T-helper 2 cell (primary cell): ENCODE measurements at regions not wholly inside any gene's neighbourhood (a gene's known extent, or its start where the extent isn't known, plus 50 kb on each side); places are given as distances from the start of the nearest gene placed in this dataset.

ENCODE experiments used
- DNase-seq, 5 experiments: peaks; one replicate each; pipeline versions ENCODE4 v3.0.0 to v3.0.0-alpha.2; 2012 to 2022

GRCh38 chr21:22597660-22598255 is 1599.5 kb downstream of the NCAM2 start:
- DNase-seq, result no peak

GRCh38 chr21:22609802-22610201 is 1611.6 kb downstream of the NCAM2 start:
- DNase-seq, result no peak

GRCh38 chr21:22627911-22628310 is 1629.7 kb downstream of the NCAM2 start:
- no peak for DNase-seq

- no peak for DNase-seq
Measured at GRCh38 chr21:22630953-22631465, 1632.8 kb downstream of the NCAM2 start.

- no peak for DNase-seq
Measured at GRCh38 chr21:22632176-22632575, 1634.0 kb downstream of the NCAM2 start.

- no peak for DNase-seq
Measured at GRCh38 chr21:22649246-22649645, 1651.0 kb downstream of the NCAM2 start.

- no peak for DNase-seq
Measured at GRCh38 chr21:22650226-22650625, 1652.0 kb downstream of the NCAM2 start.

- DNase-seq, result no peak
Measured at GRCh38 chr21:22657781-22658180, 1659.6 kb downstream of the NCAM2 start.

- DNase-seq, result no peak
Measured at GRCh38 chr21:22670148-22670547, 1671.9 kb downstream of the NCAM2 start.

GRCh38 chr21:22679207-22679606 is 1681.0 kb downstream of the NCAM2 start:
- DNase-seq, result no peak

- no peak for DNase-seq
Measured at GRCh38 chr21:22691658-22692057, 1693.4 kb downstream of the NCAM2 start.

- no peak for DNase-seq
Measured at GRCh38 chr21:22703521-22703920, 1705.3 kb downstream of the NCAM2 start.

GRCh38 chr21:22710721-22711120 is 1712.5 kb downstream of the NCAM2 start:
- DNase-seq, result no peak

- DNase-seq, result no peak
Measured at GRCh38 chr21:22711636-22712035, 1713.4 kb downstream of the NCAM2 start.

- peak in 1 of 5 experiments; percentile 48 for DNase-seq
Measured at GRCh38 chr21:22725436-22725835, 1727.2 kb downstream of the NCAM2 start.

GRCh38 chr21:22728091-22728490 is 1729.9 kb downstream of the NCAM2 start:
- no peak for DNase-seq

GRCh38 chr21:22743085-22743484 is 1744.9 kb downstream of the NCAM2 start:
- DNase-seq, result no peak

GRCh38 chr21:22754746-22755145 is 1756.5 kb downstream of the NCAM2 start:
- DNase-seq, result no peak

- no peak for DNase-seq
Measured at GRCh38 chr21:22758478-22758877, 1760.3 kb downstream of the NCAM2 start.

GRCh38 chr21:22762463-22762862 is 1764.3 kb downstream of the NCAM2 start:
- no peak for DNase-seq

- no peak for DNase-seq
Measured at GRCh38 chr21:22763442-22763841, 1765.2 kb downstream of the NCAM2 start.

GRCh38 chr21:22764222-22764621 is 1766.0 kb downstream of the NCAM2 start:
- DNase-seq, result no peak

GRCh38 chr21:22791376-22791775 is 1793.2 kb downstream of the NCAM2 start:
- no peak for DNase-seq

- DNase-seq, result peak in 1 of 5 experiments; percentile 24
Measured at GRCh38 chr21:22791986-22792560, 1793.9 kb downstream of the NCAM2 start.

- DNase-seq, result no peak
Measured at GRCh38 chr21:22795091-22795490, 1796.9 kb downstream of the NCAM2 start.
